ENCODE measurements at regions not wholly inside any gene's neighbourhood (a gene's known extent, or its start where the extent isn't known, plus 50 kb on each side); places are given as distances from the start of the nearest gene placed in this dataset.

- DNase-seq (ENCODE audit: low read depth): no peak
- H3K4me3 ChIP-seq (ENCODE audit: low read depth, low read length): no peak overlapping the region
- in situ Hi-C loops (cut with HindIII; ENCODE audit: low sequenced_read_pairs): no loop called here
- TF ChIP-seq CTCF (IDR thresholded peaks at IDR 0.05; ENCODE audit: low read depth, low read length, missing control alignments): no peak
Observed at GRCh38 chr16:51638339-51639135, 487.5 kb upstream of the SALL1 start.

GRCh38 chr16:51637770-51638094 lies 486.7 kb upstream of the SALL1 start:
- H3K4me3 ChIP-seq (ENCODE audit: low read depth, low read length): no peak overlapping the region
- TF ChIP-seq CTCF (IDR thresholded peaks at IDR 0.05; ENCODE audit: low read depth, low read length, missing control alignments): no peak
- in situ Hi-C loops (cut with HindIII; ENCODE audit: low sequenced_read_pairs): no loop called here
- DNase-seq (ENCODE audit: low read depth): no peak

- no peak overlapping the region for H3K4me3 ChIP-seq (ENCODE audit: low read depth, low read length)
- no peak for DNase-seq (ENCODE audit: low read depth)
- in situ Hi-C loops (cut with HindIII; ENCODE audit: low sequenced_read_pairs): no loop called here
- no peak for TF ChIP-seq CTCF (IDR thresholded peaks at IDR 0.05; ENCODE audit: low read depth, low read length, missing control alignments)
Observed at GRCh38 chr16:51636920-51637769, 486.1 kb upstream of the SALL1 start.

- no peak for TF ChIP-seq CTCF (IDR thresholded peaks at IDR 0.05; ENCODE audit: low read depth, low read length, missing control alignments)
- no peak for DNase-seq (ENCODE audit: low read depth)
- in situ Hi-C loops (cut with HindIII; ENCODE audit: low sequenced_read_pairs): no loop called here
- no peak overlapping the region for H3K4me3 ChIP-seq (ENCODE audit: low read depth, low read length)
Observed at GRCh38 chr16:51635181-51635580, 484.1 kb upstream of the SALL1 start.

- in situ Hi-C loops (cut with HindIII; ENCODE audit: low sequenced_read_pairs): no loop called here
- no peak for TF ChIP-seq CTCF (IDR thresholded peaks at IDR 0.05; ENCODE audit: low read depth, low read length, missing control alignments)
Observed at GRCh38 chr16:51630076-51630475, 479.0 kb upstream of the SALL1 start.

GRCh38 chr16:51629576-51629975 lies 478.5 kb upstream of the SALL1 start:
- H3K4me3 ChIP-seq (ENCODE audit: low read depth, low read length): no peak overlapping the region
- in situ Hi-C loops (cut with HindIII; ENCODE audit: low sequenced_read_pairs): no loop called here
- DNase-seq (ENCODE audit: low read depth): no peak
- TF ChIP-seq CTCF (IDR thresholded peaks at IDR 0.05; ENCODE audit: low read depth, low read length, missing control alignments): no peak

More at GRCh38 chr16:51630076-51630475, 479.0 kb upstream of the SALL1 start:
- no peak overlapping the region for H3K4me3 ChIP-seq (ENCODE audit: low read depth, low read length)
- DNase-seq (ENCODE audit: low read depth): no peak

Data from astrocyte of the cerebellum (primary cell).